CD14-positive monocyte (primary cell): ENCODE measurements at regions not wholly inside any gene's neighbourhood (a gene's known extent, or its start where the extent isn't known, plus 50 kb on each side); places are given as distances from the start of the nearest gene placed in this dataset.

Experiments
- DNase-seq, 3 donors: peaks; one replicate each; pipeline ENCODE4 v3.0.0-alpha.2; 2011 to 2022
- H2AFZ ChIP-seq: 2 replicates; pipeline ENCODE4 v1.6.0; 2012; ENCODE audit warnings: mild to moderate bottlenecking, low read depth, low read length, inconsistent platforms; ENCODE audit not compliant: insufficient read depth, poor library complexity, severe bottlenecking
- H3K27ac ChIP-seq, 2 donors: 1 replicate in 1 of 2; 2 replicates in 1 of 2; pipeline ENCODE4 v1.5.1; 2012 to 2013; ENCODE audit warnings: low read length in 2 of 2, control low read depth in 1 of 2, inconsistent platforms in 1 of 2, low read depth in 1 of 2, mild to moderate bottlenecking in 1 of 2
- H3K27me3 ChIP-seq, 2 donors: one replicate each; pipeline versions ENCODE4 v1.6.0 to v1.6.1; 2011 to 2013; ENCODE audit warnings: low read length in 2 of 2; ENCODE audit not compliant: control insufficient read depth in 2 of 2, insufficient read depth in 2 of 2
- H3K36me3 ChIP-seq, 2 donors: replicated peaks in 1 of 2; 1 replicate in 1 of 2; 2 replicates in 1 of 2; pipeline versions ENCODE4 v1.5.1 to v1.6.1; 2012 to 2013; ENCODE audit warnings: low read length in 2 of 2, control low read depth in 1 of 2, inconsistent platforms in 1 of 2, mild to moderate bottlenecking in 1 of 2; ENCODE audit not compliant: insufficient read depth in 2 of 2, control insufficient read depth in 1 of 2
- H3K4me1 ChIP-seq, 2 donors: 1 replicate in 1 of 2; 2 replicates in 1 of 2; pipeline versions ENCODE4 v1.5.1 to v1.6.1; 2012 to 2013; ENCODE audit warnings: low read length in 2 of 2, control low read depth in 1 of 2, inconsistent platforms in 1 of 2, mild to moderate bottlenecking in 1 of 2, moderate library complexity in 1 of 2; ENCODE audit not compliant: insufficient read depth in 2 of 2, control insufficient read depth in 1 of 2
- H3K4me2 ChIP-seq: replicated peaks from 2 replicates; pipeline ENCODE3; 2012; ENCODE audit warnings: low read length, moderate library complexity, mild to moderate bottlenecking; ENCODE audit not compliant: poor library complexity, severe bottlenecking; ENCODE audit errors: extremely low read depth
- H3K4me3 ChIP-seq, 3 experiments: fragments of 200-600 bp in 1 of 3; sonication (generic) in 1 of 3; replicated peaks in 1 of 3; 1 replicate in 2 of 3; 2 replicates in 1 of 3; pipeline ENCODE4 v1.5.1; 2011 to 2013; ENCODE audit warnings: low read length in 3 of 3, mild to moderate bottlenecking in 3 of 3, control low read depth in 2 of 3, low read depth in 2 of 3, inconsistent platforms in 1 of 3, moderate library complexity in 1 of 3
- H3K79me2 ChIP-seq: 2 replicates; pipeline ENCODE4 v1.6.0; 2012; ENCODE audit warnings: mild to moderate bottlenecking, control low read depth, inconsistent platforms, low read length, moderate library complexity; ENCODE audit not compliant: insufficient read depth
- H3K9ac ChIP-seq: 2 replicates; pipeline ENCODE4 v1.6.0; 2017; ENCODE audit warnings: low read length, mild to moderate bottlenecking; ENCODE audit not compliant: insufficient read depth, poor library complexity, severe bottlenecking
- H3K9me3 ChIP-seq, 2 donors: replicated peaks in 1 of 2; 1 replicate in 1 of 2; 2 replicates in 1 of 2; pipeline versions ENCODE4 v1.5.1 to v1.6.1; 2012 to 2013; ENCODE audit warnings: low read length in 2 of 2, control low read depth in 1 of 2; ENCODE audit not compliant: control insufficient read depth in 1 of 2, insufficient read depth in 1 of 2
- H4K20me1 ChIP-seq: 2 replicates; pipeline ENCODE4 v1.6.0; 2012; ENCODE audit warnings: mild to moderate bottlenecking, low read length, control low read depth, moderate library complexity; ENCODE audit not compliant: insufficient read depth
- H3K27ac Mint-ChIP-seq, 7 donors: one replicate each; pipeline ENCODE4 v1.8.0; 2020; ENCODE audit warnings: mild to moderate bottlenecking in 7 of 7, mixed read lengths in 7 of 7, moderate library complexity in 6 of 7, inconsistent platforms in 2 of 7
- H3K27me3 Mint-ChIP-seq, 3 donors: one replicate each; pipeline ENCODE4 v1.8.0; 2021 to 2022; ENCODE audit warnings: low read depth in 3 of 3, mild to moderate bottlenecking in 3 of 3, mixed read lengths in 3 of 3, moderate library complexity in 3 of 3, inconsistent platforms in 1 of 3
- H3K36me3 Mint-ChIP-seq, 2 donors: one replicate each; pipeline ENCODE4 v1.8.0; 2020; ENCODE audit warnings: mixed read lengths in 2 of 2, inconsistent platforms in 1 of 2, mild to moderate bottlenecking in 1 of 2
- H3K4me1 Mint-ChIP-seq: one replicate; pipeline ENCODE4 v1.8.0; 2020; ENCODE audit warnings: mild to moderate bottlenecking, mixed read lengths
- H3K4me3 Mint-ChIP-seq, 2 donors: one replicate each; pipeline ENCODE4 v1.8.0; 2020; ENCODE audit warnings: mild to moderate bottlenecking in 2 of 2, mixed read lengths in 2 of 2, moderate library complexity in 1 of 2
- H3K9me3 Mint-ChIP-seq, 7 donors: one replicate each; pipeline ENCODE4 v1.8.0; 2020 to 2022; ENCODE audit warnings: mixed read lengths in 7 of 7, mild to moderate bottlenecking in 6 of 7, moderate library complexity in 6 of 7, inconsistent platforms in 2 of 7
- WGBS: methylation state at CpG from one replicate; pipeline ENCODE4 v1.1.5; 2013; ENCODE audit warnings: missing lambda C conversion rate; ENCODE audit not compliant: insufficient coverage; 5-methylcytosine and 5-hydroxymethylcytosine counted together
- intact Hi-C, 2 donors: fragments of 100-400 bp; cut with micrococcal nuclease; formaldehyde crosslinking; loops; one replicate each; pipeline versions ENCODE4 v1.15.0 to v1.15.1; 2023
- TF ChIP-seq, protein P1 (sequence below): fragments of 200-600 bp; IDR thresholded peaks from one replicate; pipeline ENCODE4 v1.8.0; 2022; ENCODE audit warnings: antibody characterized with exemption, mild to moderate bottlenecking

- Mint-ChIP-seq H3K27ac (no peak overlapping the region), H3K27me3 (peaks cover 1 to 3% (median 3%) of the 10 kb centered on the region in 3 donors), H3K9me3 (peaks cover 0 to 4% (median 0%) of the 10 kb centered on the region in 7 donors), H3K4me1 (no peaks in the 10 kb centered on the region), H3K36me3 (no peaks in the 10 kb centered on the region), H3K4me3 (no peak overlapping the region)
- Histone ChIP-seq H3K4me2 (no peak overlapping the region), H3K27me3 (no peaks in the 10 kb centered on the region), H3K4me3 (no peak overlapping the region), H4K20me1 (no peaks in the 10 kb centered on the region), H3K9me3 (no peaks in the 10 kb centered on the region), H3K9ac (no peak overlapping the region), H3K27ac (no peak overlapping the region), H2AFZ (no peak overlapping the region), H3K36me3 (no peaks in the 10 kb centered on the region), H3K79me2 (no peaks in the 10 kb centered on the region), H3K4me1 (no peaks in the 10 kb centered on the region)
- intact Hi-C loops = no loop called here
- TF ChIP-seq, protein P1, sequence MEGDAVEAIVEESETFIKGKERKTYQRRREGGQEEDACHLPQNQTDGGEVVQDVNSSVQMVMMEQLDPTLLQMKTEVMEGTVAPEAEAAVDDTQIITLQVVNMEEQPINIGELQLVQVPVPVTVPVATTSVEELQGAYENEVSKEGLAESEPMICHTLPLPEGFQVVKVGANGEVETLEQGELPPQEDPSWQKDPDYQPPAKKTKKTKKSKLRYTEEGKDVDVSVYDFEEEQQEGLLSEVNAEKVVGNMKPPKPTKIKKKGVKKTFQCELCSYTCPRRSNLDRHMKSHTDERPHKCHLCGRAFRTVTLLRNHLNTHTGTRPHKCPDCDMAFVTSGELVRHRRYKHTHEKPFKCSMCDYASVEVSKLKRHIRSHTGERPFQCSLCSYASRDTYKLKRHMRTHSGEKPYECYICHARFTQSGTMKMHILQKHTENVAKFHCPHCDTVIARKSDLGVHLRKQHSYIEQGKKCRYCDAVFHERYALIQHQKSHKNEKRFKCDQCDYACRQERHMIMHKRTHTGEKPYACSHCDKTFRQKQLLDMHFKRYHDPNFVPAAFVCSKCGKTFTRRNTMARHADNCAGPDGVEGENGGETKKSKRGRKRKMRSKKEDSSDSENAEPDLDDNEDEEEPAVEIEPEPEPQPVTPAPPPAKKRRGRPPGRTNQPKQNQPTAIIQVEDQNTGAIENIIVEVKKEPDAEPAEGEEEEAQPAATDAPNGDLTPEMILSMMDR = no peak
- DNase-seq = no peak
- WGBS = 65% methylated on average over 2 of the region's 2 CpGs
These were observed 270.5 kb downstream of the MATN1 start for GRCh38 chr1:30452925-30453324.

GRCh38 chr1:30452170-30452569 lies 271.2 kb downstream of the MATN1 start:
- no peaks in the 10 kb centered on the region for H3K9me3 ChIP-seq
- TF ChIP-seq, protein P1 = no peak
- H4K20me1 ChIP-seq = no peaks in the 10 kb centered on the region
- no peak overlapping the region for H3K9ac ChIP-seq
- no peaks in the 10 kb centered on the region for H3K27me3 ChIP-seq
- Mint-ChIP-seq H3K27me3 (peaks cover 3% of the 10 kb centered on the region in 3 donors), H3K27ac (no peak overlapping the region), H3K4me3 (no peak overlapping the region), H3K36me3 (no peaks in the 10 kb centered on the region), H3K4me1 (no peaks in the 10 kb centered on the region), H3K9me3 (peaks cover 0 to 4% (median 0%) of the 10 kb centered on the region in 7 donors)
- no peak overlapping the region for H3K4me3 ChIP-seq
- DNase-seq = no peak
- no peaks in the 10 kb centered on the region for H3K4me1 ChIP-seq
- no peaks in the 10 kb centered on the region for H3K36me3 ChIP-seq
- intact Hi-C loops = no loop called here
- H3K79me2 ChIP-seq = no peaks in the 10 kb centered on the region
- H3K4me2 ChIP-seq = no peak overlapping the region
- no peak overlapping the region for H2AFZ ChIP-seq
- no peak overlapping the region for H3K27ac ChIP-seq
- 83% methylated on average over 2 of the region's 2 CpGs for WGBS
